GM18867 (cell line): ENCODE measurements at regions not wholly inside any gene's neighbourhood (a gene's known extent, or its start where the extent isn't known, plus 50 kb on each side); places are given as distances from the start of the nearest gene placed in this dataset.
A peak's percentile ranks its signal among the peaks of the same experiment; 100 is the strongest.
"Not testable (repeated sequence)": the region's sequence is repeated elsewhere in the genome, so short reads cannot be mapped to it uniquely, and the experiment has no call there.

Source experiments
- ATAC-seq: cut with Tn5 transposase; IDR thresholded peaks from one replicate; pipeline ENCODE4 v1.9.1; 2021; ENCODE audit warnings: mild to moderate bottlenecking, moderate library complexity; ENCODE audit not compliant: unreplicated experiment

GRCh38 chr9:15113288-15113687, 193.7 kb downstream of the TTC39B start:
- no peak for ATAC-seq

DNA sequence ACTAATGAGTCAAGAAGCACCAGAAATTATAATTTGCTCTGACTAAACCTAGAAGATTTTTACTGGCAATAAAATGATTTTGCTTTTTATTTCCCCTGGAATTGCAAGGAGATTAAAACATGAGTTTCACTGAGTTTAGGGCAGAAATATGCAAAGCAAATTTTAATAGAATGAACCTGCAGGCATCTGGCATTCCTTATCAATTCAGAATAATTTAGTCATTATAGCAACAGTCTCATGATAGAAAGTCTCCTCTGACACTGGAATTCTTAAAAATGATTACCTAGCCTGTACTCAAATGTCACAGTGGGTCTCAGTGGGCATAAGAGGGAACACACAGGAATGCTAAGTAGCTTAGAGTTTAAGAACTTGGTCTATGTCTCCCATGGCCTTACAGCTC, 195.9 kb downstream of the TTC39B start:
- no peak for ATAC-seq

- ATAC-seq, result peak; percentile 96
Measured at GRCh38 chr9:15104826-15105420, 194.7 kb upstream of the FREM1 start.

DNA sequence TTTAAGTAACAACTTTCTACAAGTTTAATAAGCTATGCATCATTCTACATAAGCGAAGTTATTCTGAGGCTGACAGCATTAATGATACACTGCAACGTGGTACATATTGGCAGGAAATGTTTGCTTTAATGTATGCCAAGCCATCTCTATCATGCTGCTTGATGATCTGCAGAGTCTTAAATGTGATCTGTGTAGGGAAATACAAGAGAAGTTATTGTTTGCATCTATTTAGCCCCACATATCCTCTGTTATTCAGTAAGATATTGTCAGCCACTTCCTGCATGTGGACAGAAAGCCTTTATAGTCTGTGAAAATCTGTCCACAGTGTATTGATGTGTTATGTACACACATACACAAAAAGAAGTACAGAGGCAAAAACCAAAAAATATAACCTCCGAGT, 193.1 kb upstream of the FREM1 start:
- no peak for ATAC-seq

DNA sequence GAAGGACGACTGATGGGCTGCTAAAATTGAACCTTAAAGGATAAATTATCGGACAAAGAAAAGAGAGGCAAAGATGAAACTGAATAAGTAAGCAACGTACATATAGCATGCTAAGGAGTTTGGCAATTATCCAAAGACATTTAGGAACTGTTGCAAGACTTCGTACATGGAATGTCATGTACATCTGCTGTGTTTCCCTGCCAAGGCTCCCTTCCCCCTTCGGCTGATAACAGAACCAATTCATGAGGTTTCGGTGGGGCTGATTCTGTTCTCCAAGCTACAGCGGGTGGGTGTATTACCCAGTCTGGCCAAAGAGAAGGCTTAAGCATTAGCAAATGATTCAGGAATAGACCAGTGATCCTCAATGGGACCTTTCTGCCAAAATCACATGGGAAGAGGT, 190.9 kb upstream of the FREM1 start:
- ATAC-seq, result no peak

DNA sequence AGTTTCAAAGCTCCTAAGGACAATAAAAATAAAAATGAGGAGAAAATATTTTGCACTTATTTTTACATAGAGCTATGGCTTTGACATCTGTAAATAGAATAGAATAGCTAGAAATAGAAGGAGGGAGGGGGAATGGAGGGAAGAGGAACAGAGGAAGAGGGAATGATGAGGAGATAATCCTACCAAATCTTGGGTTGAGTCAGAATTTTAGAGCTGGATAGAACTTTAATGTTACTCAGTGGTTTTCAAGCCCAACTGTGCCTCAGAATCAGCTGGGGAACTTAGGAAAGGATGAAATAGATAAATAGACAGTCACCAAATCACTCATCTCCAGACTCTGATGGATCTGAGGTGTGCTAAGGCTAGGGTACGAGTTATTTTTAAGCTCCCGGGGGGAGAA, 190.3 kb upstream of the FREM1 start:
- ATAC-seq, result no peak

DNA sequence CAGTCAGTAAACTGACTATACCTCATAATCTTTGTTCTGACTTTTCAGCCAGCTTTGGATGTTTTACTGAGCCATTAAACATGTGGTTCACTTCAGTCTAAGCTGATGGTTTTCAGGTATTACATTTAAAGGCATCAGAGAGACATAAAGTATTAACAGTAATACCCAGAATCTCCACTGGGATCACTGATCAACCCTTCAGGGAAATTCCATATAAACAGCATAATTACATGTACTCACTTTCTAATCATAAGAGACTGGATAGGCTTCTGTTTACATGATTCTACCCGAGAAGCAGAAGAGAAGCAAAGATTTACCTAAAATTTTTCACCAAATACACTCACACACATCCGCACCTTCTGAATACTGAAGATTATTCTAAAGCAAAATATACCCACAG, 186.7 kb upstream of the FREM1 start:
- ATAC-seq, result no peak

GRCh38 chr9:15086778-15087324, 176.6 kb upstream of the FREM1 start:
- no peak for ATAC-seq

DNA sequence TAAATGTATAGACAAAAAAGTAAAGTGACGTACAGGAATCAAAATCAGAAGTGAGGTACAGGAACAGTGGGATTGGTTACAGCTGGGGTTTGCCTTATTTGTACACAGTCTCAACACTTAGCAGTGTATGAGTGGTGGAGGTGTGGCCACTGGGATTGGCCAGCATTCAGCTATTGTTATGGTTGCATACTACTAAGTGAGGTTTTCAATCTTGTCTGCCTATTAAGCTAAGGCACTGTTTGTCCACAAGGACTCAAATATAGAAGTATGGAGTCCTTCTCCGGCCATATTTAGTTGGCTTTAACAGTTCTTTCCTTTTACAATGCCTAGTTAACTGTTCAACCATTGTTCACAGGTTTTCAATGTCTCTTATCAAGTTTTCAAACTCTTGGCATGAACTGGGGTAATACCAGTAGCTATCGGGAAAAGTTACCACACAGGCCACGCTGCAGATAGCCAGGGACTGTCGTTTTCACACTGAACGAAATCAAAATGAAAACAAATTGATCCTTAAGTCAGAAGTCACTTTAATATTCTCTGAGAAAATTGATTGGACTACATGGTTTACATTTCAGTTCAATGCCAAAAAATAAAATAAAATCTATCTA, 176.0 kb upstream of the FREM1 start:
- no peak for ATAC-seq

- ATAC-seq, result no peak
Measured at GRCh38 chr9:15081021-15081753, 171.0 kb upstream of the FREM1 start.

- ATAC-seq, result no peak
Measured at GRCh38 chr9:15080401-15080800, 170.2 kb upstream of the FREM1 start.

DNA sequence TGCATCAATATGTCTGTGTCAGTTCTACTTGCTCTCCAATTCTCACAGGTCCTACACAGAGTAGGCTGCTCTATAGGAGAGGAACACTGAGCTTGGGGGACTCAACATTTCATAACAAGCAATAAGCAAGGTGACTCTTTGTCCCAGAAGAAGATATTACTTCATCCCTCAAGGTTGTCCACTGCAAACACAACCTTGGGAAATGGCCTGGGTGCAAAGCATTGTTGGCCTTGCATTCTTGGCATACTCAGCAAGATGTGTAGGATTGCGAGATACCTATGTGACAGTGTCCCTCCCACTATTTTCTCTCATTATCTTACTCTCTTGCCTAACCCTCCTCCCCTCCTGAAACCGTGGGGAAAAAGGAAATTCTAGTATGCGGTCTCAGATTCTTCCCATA, 169.8 kb upstream of the FREM1 start:
- no peak for ATAC-seq

DNA sequence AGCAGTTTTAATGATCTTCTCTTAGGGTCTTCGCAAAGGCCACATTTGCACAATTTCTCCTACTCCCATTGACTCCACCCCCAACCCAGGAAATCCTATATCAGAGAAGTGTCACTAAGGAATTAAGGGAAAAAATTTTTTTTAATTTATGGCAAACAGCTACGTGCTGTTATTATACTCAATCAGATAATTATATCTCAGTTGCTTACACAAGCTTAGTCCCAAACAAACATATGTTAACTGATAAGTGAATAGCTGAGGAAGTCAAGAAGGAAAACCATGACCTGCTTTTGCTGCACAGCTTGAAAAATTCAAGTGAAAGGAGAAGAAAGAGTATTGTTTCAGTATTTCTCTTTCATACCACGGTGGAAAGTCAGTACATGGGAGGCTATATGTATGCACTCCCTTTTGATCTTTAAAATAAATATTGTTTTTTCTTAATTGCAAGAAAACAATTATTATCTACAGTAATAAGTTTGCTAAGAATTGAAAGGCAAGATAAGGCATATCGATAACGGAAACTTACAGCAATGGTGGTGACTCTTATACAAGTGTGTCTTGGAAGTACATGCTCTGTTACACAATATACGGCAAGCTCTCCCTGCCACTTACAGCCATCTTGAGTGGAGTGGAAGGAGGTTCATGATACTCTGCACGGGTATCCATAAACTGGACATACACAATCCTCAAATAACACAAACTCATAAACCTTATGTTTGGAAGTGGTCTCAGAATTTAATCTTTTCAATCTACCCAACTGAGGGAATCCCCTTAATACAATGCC, 167.9 kb upstream of the FREM1 start:
- no peak for ATAC-seq

DNA sequence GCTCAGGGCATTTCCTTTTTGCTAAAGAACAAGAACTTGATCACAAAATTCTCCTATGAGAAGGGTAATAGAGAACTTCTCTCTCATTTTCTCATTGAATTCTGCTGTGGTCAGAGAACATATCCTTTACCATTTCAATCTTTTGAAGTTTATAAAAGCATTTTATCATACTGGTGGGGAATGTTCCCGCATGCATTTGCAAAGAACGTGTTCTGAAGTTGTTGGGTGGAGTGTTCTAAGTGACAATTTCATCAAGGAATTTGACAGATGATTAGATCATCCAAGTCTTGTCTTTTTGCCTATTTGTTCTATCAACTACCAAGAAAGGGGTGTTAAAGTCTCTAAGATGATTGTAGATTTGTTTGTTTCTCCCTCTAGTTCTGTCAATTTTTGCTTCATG, 163.4 kb upstream of the FREM1 start:
- no peak for ATAC-seq

GRCh38 chr9:15070716-15071115, 160.5 kb upstream of the FREM1 start:
- no peak for ATAC-seq

- no peak for ATAC-seq
Measured at GRCh38 chr9:15069106-15069505, 158.9 kb upstream of the FREM1 start.

DNA sequence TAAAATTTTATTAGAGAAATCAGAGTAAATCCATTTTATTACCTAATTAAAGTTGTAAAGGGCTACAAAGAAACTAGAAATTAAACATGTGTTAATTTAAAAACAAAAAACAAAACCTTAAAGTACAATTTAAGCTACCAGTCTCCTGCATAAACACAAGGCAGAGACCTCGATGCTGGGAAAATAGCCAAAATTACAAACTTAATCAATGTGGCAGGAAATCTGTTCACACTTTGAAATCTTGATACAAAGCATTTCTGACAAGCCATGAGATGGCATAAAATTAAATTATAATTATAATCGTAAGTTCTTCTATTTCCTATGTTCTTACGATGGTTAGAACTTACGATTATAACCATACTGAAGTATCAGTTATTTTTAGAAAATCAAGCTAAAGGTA, 158.0 kb upstream of the FREM1 start:
- ATAC-seq, result no peak

- no peak for ATAC-seq
Measured at GRCh38 chr9:15059003-15059402, 148.8 kb upstream of the FREM1 start.

DNA sequence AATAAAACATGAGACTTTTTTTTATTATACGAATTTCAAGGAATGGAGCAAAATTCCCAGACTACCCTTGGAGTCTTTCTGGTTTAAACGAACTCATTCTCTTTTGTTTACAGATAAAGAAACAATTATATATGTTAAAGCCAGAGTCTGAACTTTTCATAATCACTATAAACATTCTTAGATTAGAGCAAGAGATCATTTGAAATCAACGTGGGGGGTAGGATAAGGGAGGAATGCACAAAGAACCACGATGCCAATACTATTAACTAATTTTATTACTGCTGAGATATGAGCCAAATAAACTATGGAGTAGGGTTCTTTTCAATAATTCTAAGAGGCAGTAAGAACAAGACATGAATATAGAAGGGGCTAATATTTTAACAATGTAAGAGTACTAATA, 148.0 kb upstream of the FREM1 start:
- ATAC-seq, result no peak

- ATAC-seq, result not testable (repeated sequence)
Measured at GRCh38 chr9:15055284-15055683, 145.1 kb upstream of the FREM1 start.

GRCh38 chr9:15048772-15049171, 138.5 kb upstream of the FREM1 start:
- ATAC-seq, result no peak
